Renal cortex interstitium (tissue), 11 donors: ENCODE measurements at regions not wholly inside any gene's neighbourhood (a gene's known extent, or its start where the extent isn't known, plus 50 kb on each side); places are given as distances from the start of the nearest gene placed in this dataset.
"Not testable (repeated sequence)": the region's sequence is repeated elsewhere in the genome, so short reads cannot be mapped to it uniquely, and the experiment has no call there.

Experiments
- DNase-seq, 11 donors: peaks; one replicate each; pipeline ENCODE4 v3.0.0-alpha.2; 2013; ENCODE audit warnings: low read depth in 9 of 11, low spot score in 4 of 11; ENCODE audit errors: extremely low read depth in 1 of 11

- no peak for DNase-seq
Measured at GRCh38 chr5:111635916-111636570, 121.0 kb downstream of the NREP start.

GRCh38 chr5:111635151-111635902, 121.7 kb downstream of the NREP start:
- DNase-seq, result no peak

GRCh38 chr5:111631328-111631727, 119.0 kb upstream of the STARD4 start:
- DNase-seq, result no peak

GRCh38 chr5:111628901-111629300, 116.6 kb upstream of the STARD4 start:
- no peak for DNase-seq

DNA sequence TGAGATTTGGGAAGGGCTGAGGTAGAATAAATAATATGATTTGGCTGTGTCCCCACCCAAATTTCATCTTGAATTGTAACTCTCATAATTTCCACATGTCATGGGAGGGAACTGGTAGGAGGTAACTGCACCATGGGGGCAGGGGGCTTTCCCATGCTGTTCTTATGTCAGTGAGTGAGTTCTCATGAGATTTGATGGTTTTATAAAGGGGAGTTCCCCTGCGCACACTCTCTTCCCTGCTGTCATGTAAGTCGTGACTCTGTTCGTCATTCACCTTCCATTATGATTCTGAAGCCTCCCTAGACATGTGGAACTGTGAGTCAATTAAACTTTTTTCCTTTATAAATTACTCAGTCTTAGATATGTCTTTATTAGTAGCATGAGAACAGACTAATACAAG, 115.5 kb upstream of the STARD4 start:
- DNase-seq, result no peak

DNA sequence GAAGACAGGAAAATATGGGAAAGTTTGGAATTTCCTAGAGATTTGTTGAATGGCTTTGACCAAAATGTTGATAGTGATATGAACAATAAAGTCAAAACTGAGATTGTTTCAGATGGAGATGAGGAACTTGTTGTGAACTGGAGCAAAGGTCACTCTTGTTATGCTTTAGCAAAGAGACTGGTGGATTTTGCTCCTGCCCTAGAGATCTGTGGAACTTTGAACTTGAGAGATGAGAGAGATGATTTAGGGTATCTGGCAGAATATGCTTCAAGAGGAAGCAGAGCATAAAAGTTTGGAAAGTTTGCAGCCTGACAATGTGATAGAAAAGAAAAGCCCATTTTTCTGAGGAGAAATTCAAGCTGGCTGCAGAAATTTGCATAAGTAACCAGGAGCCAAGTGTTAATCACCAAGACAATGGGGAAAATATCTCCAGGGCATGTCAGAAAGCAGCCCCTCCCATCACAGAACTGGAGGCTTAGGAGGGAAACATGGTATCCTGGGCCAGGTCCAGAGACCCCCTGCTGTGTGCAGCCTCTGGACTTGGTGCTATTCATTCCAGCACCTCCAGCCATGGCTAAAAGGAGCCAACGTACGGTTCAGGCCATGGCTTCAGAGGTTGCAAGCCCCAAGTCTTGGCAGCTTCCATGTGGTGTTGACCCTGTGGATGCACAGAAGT, 114.3 kb upstream of the STARD4 start:
- no peak for DNase-seq

GRCh38 chr5:111618623-111619271, 106.4 kb upstream of the STARD4 start:
- no peak for DNase-seq

DNA sequence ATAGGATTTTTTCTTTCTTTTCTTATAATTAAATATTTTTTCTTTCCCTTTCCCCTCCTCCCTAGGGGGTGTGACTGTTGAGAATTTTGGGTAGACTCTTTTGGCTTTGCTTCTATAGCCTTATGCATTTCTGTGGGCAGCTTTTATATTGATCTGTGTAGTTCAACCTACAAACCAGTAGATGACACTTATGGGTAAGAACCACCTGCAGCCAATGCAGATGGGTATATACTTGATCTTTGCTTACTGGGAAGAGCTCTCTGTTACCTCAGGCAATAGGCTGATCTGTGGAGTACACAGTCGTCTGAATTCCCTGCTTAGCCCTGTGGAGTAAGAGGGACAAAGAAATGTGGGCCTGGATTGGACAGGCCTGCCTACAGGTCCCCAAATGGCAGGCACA, 102.7 kb upstream of the STARD4 start:
- no peak for DNase-seq

DNA sequence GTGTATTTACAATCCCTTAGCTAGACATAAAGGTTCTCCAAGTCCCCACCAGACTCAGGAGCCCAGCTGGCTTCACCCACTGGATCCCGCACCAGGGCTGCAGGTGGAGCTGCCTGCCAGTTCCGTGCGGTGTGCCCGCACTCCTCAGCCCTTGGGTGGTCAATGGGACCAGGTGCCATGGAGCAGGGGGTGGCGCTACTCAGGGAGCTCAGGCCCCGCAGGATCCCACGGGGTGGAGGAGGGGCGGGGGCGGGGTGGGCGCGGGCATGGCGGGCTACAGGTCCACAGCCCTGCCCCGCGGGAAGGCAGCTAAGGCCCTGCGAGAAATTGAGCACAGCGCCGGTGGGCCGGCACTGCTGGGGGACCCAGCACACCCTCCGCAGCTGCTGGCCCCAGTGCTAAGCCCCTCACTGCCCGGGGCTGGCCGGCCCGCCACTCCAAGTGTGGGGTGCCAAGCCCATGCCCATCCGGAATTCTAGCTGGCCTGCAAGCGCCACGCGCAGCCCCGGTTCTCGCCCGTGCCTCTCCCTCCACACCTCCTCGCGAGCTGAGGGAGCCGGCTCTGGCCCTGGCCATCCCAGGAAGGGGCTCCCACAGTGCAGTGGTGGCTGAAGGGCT, 99.8 kb upstream of the STARD4 start:
- not testable (repeated sequence) for DNase-seq

DNA sequence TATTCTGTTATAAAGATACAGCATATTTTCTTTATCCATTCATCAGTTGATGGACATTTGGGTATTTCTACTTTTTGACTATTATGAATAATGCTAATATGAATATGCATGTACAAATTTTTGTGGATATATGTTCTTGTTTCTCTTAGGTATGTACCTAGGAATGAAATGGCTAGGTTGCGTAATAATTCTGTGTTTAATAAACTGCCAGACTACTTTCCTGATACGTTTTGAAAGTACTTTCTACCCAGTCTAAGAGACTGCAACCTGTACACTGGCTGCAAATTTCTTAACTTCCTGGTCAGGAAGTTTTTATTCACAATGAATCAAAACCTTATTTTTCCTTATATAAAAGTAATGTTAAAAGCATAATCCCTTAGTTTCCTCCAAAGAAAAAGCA, 93.9 kb upstream of the STARD4 start:
- no peak for DNase-seq

- peak; percentile 15 to 63 (median 33) for DNase-seq
Measured at GRCh38 chr5:111603446-111603827, 91.1 kb upstream of the STARD4 start.

DNA sequence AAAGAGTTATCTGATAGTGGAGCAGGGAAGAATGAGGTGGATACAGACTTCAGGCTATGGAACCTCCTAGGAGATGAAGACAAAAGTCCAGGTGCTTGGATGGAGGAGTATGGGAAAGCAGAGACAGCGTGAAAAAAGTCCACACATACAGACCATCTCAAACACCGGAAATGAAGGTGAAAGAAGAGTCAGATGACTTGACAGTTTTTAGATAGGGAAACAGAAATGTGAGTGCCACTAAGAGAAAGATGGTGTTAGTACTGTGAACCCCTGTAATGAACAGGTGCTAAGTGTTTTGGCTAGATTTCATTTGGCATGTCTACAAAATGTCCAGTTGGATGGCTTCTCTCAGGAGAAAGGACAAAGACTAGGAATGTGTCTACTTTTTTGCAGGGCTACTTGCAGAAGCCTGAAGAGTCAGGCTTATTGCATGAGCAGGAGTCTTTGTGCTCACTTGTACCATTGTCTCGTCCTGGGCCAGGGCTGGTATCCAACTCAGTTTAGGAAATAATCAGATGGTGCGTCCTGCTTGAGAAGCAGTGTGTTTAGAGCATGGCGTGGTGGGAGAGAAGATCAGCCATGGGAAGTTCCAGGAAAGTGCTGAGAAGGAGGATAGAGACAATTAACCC, 90.6 kb upstream of the STARD4 start:
- peak in 2 of 11 donors; percentile 6 to 15 for DNase-seq

- DNase-seq, result no peak
Measured at GRCh38 chr5:111598996-111599395, 86.7 kb upstream of the STARD4 start.

DNA sequence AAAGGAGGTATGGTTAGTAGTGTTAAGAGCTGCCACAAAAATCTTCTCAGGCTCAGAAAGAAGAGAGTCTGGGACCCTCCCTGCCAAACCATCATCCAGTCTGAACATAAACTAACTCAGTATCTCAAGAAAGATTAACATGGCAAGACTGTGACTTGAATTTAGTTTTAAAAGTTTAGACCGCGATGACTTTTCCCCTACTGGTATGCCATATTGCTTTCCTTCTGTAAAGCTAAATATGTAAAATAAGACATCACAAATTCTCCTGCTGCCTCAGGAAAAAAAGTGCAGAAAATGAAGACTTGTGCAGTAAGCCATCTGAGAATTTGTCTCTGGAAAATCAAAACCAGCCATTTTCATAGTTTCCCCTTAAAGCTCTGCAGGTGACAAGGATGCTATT, 85.2 kb upstream of the STARD4 start:
- DNase-seq, result no peak

GRCh38 chr5:111596705-111597104, 84.4 kb upstream of the STARD4 start:
- DNase-seq, result no peak

- DNase-seq, result no peak
Measured at GRCh38 chr5:111595425-111595824, 83.1 kb upstream of the STARD4 start.

GRCh38 chr5:111589316-111589715, 77.0 kb upstream of the STARD4 start:
- DNase-seq, result no peak

GRCh38 chr5:111587728-111588127, 75.4 kb upstream of the STARD4 start:
- no peak for DNase-seq

DNA sequence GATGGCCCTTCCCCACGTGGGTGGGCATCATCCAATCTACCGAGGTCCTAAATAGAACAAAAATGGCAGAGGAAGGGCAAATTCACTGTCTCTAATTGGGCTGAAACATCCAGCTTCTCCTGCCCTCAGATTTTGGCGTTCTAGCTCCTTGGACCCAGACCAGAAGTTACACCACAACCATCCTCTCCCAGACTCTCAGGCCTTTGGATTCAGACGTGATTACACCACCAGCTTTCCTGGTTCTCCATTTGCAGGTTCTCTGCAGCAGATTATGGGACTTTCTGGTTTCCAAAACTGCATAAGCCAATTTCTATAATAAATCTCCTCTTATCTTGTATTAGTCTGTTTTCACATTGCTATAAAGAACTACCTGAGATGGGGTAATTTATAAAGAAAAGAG, 73.6 kb upstream of the STARD4 start:
- no peak for DNase-seq
